ENCODE measurements at regions not wholly inside any gene's neighbourhood (a gene's known extent, or its start where the extent isn't known, plus 50 kb on each side); places are given as distances from the start of the nearest gene placed in this dataset.

DNA sequence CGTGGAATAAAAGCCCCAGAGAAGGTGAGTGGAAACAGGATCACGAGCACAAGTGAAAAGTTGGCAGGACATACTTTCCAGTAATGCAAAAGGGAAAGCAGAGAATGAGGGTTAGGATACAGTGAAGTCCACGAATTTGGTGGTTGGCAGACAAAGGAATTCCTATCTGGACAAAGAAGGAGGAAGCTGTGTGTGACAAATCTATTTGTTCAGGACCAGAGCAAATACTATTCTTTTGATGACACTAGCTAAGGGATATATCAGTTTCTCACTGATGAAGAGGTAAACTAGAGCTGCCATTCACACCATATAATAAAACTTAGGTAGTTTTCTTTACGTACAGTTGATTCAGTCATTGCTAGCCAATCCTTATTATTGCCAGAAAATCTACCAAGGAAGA lies 156.8 kb upstream of the GRIK2 start:
- CTCF ChIA-PET: no interaction called here
- H3K4me3 ChIP-seq (ENCODE audit: low read depth, low read length): no peak overlapping the region
- TF ChIP-seq, protein P1, sequence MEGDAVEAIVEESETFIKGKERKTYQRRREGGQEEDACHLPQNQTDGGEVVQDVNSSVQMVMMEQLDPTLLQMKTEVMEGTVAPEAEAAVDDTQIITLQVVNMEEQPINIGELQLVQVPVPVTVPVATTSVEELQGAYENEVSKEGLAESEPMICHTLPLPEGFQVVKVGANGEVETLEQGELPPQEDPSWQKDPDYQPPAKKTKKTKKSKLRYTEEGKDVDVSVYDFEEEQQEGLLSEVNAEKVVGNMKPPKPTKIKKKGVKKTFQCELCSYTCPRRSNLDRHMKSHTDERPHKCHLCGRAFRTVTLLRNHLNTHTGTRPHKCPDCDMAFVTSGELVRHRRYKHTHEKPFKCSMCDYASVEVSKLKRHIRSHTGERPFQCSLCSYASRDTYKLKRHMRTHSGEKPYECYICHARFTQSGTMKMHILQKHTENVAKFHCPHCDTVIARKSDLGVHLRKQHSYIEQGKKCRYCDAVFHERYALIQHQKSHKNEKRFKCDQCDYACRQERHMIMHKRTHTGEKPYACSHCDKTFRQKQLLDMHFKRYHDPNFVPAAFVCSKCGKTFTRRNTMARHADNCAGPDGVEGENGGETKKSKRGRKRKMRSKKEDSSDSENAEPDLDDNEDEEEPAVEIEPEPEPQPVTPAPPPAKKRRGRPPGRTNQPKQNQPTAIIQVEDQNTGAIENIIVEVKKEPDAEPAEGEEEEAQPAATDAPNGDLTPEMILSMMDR (IDR thresholded peaks at IDR 0.05; ENCODE audit: insufficient read depth, low read length, missing control alignments): no peak
- DNase-seq (ENCODE audit: low read depth, low spot score): no peak
- POLR2A ChIA-PET: no interaction called here

DNA sequence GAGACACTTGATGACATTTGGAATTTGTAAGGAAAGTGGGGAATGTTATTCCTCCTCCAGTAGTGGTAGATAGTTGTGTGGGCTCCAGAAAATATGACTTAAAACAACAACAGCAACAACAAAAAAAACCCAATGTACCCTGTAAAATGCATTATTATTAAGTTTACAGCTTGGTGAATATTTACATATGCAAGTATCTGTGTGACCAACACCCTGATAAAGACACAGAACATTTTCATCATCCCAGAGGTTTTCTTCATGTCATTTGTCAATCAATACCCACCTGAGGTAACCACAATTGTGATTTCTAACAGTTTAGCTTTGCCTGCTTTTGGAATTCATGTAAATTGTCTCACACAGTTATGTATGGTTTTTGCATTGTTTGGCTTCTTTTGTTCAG lies 152.1 kb upstream of the GRIK2 start:
- no peak overlapping the region for H3K4me3 ChIP-seq (ENCODE audit: low read depth, low read length)
- TF ChIP-seq, protein P1 (IDR thresholded peaks at IDR 0.05; ENCODE audit: insufficient read depth, low read length, missing control alignments): no peak
- no peak for DNase-seq (ENCODE audit: low read depth, low spot score)
- ChIA-PET POLR2A (no interaction called here), CTCF (no interaction called here)

DNA sequence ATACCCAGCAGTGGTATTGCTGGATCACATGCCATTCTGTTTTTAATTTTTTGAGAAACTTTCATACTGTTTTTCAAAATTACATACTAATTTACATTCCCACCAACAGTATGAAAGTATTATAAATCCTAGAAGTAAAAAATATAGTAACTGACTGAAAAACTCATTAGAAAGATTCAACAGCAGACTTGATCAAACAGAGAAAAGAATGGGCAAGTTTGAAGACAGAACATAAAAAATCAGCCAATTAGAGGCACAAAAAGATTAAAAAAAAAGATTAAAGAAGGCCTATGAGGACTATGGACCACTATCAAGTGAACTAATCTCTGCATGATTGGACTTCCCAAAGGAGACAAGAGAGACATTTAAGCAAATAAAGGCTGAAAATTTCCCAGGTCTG lies 144.0 kb upstream of the GRIK2 start:
- POLR2A ChIA-PET: no interaction called here
- no peak overlapping the region for H3K4me3 ChIP-seq (ENCODE audit: low read depth, low read length)
- CTCF ChIA-PET: no interaction called here
- no peak for DNase-seq (ENCODE audit: low read depth, low spot score)
- TF ChIP-seq, protein P1 (IDR thresholded peaks at IDR 0.05; ENCODE audit: insufficient read depth, low read length, missing control alignments): no peak

DNA sequence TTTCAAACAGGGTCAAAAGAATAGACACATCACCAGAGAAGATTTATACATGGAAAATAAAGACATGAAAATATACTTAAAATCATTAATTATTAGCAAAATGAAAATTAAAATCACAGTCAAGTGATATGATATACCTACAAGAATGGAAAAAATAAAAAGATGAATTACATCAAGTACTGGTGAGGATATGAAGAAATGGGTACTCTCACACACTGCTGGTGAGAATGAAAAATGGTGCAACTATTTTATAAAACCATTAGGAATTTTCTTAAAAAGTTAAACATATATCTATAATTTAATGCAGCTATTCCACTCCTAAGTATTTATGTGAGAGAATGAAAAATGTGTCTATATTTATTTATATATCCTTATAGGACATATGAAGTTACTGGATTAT lies 136.3 kb upstream of the GRIK2 start:
- no peak overlapping the region for H3K4me3 ChIP-seq (ENCODE audit: low read depth, low read length)
- POLR2A ChIA-PET: no interaction called here
- CTCF ChIA-PET: no interaction called here
- TF ChIP-seq, protein P1 (IDR thresholded peaks at IDR 0.05; ENCODE audit: insufficient read depth, low read length, missing control alignments): no peak
- no peak for DNase-seq (ENCODE audit: low read depth, low spot score)

DNA sequence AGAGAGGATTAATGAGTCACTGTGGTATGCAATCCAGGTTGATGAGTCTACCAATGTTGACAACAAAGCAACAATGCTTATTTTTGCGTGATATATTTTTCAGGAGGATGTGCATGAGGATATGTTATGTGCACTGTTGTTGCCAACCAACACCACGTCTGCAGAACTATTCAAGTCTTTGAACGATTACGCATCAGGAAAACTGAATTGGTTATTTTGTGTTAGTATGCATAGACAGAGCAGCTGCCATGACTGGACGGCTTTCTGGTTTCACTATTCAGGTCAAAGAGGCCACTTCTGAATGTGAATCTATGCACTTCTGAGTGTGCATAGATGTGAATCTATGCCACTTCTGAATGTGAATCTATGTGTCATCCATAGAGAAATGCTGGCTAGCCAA lies 134.0 kb upstream of the GRIK2 start:
- CTCF ChIA-PET: no interaction called here
- TF ChIP-seq, protein P1 (IDR thresholded peaks at IDR 0.05; ENCODE audit: insufficient read depth, low read length, missing control alignments): no peak
- POLR2A ChIA-PET: no interaction called here
- H3K4me3 ChIP-seq (ENCODE audit: low read depth, low read length): no peak overlapping the region
- no peak for DNase-seq (ENCODE audit: low read depth, low spot score)

DNA sequence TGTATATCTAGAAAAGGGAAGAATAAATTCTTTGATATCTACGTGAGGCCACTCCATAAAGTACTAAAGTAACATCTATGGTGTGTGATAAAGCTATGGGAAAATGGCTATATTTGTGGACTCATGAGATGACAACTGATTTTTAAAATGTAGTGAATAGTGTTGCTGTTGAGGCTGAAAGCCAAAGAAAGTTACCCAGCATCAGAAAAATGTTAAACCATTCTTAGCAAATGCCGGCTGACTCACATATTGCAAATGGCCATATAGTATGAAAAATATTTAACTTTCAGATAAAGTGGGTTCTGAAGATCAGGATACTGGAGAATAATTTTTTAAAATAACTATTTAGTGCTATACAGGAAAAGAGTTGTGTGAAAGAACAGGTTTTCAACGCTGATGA lies 129.9 kb upstream of the GRIK2 start:
- no peak for DNase-seq (ENCODE audit: low read depth, low spot score)
- POLR2A ChIA-PET: no interaction called here
- H3K4me3 ChIP-seq (ENCODE audit: low read depth, low read length): no peak overlapping the region
- CTCF ChIA-PET: no interaction called here
- TF ChIP-seq, protein P1 (IDR thresholded peaks at IDR 0.05; ENCODE audit: insufficient read depth, low read length, missing control alignments): no peak

Measured in AG04449 (cell line).